NCI-H146 (cell line): ENCODE measurements at regions not wholly inside any gene's neighbourhood (a gene's known extent, or its start where the extent isn't known, plus 50 kb on each side); places are given as distances from the start of the nearest gene placed in this dataset.
"Not testable (repeated sequence)": the region's sequence is repeated elsewhere in the genome, so short reads cannot be mapped to it uniquely, and the experiment has no call there.

Experiments used
- DNase-seq: peaks from one replicate; lab custom pipeline; 2025; lab: John Stamatoyannopoulos, UW

DNA sequence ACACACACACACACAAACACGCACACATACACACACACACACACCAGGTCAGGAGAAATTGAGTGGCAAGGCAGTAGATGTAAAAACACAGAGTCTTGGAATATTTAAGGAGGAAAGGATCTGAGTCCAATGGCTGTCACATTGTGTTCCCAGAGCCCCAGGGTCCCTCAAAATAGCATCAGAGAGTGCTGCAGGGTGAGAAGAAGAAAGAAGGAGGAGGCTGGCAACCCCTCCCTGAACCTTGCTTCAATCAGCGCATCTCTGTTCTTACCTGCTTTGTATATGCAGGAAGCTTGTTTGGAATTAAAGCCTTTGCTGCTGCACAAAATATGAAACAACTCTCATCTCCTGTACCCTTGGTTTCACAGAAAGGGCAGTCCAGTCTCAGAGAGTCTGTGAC, 406.5 kb downstream of the MIAT start:
- DNase-seq = no peak

- no peak for DNase-seq
These were observed 407.0 kb downstream of the MIAT start for GRCh38 chr22:27064386-27064785.

DNA sequence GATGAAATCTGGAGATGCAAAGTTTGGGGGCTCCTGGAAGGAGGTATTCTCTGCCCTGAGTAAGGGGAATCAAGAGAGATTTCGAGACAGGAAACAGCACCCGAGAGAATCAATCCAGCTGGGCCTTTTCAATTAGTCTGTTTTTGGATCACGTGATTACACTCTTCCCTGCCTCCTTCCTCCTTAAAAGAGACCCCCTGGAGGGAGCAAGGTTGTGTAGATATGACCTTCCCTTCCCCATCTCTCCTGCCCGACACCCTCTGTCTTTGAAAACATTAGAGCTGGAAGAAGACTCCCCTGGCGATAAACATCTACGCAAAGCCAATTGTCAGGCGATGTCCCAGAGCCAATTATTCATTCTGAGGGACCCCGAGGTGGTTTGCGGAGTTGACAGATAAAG, 407.9 kb downstream of the MIAT start:
- DNase-seq = no peak

GRCh38 chr22:27066856-27067255, 409.5 kb downstream of the MIAT start:
- no peak for DNase-seq

- no peak for DNase-seq
These were observed 410.7 kb downstream of the MIAT start for GRCh38 chr22:27068121-27068520.

DNA sequence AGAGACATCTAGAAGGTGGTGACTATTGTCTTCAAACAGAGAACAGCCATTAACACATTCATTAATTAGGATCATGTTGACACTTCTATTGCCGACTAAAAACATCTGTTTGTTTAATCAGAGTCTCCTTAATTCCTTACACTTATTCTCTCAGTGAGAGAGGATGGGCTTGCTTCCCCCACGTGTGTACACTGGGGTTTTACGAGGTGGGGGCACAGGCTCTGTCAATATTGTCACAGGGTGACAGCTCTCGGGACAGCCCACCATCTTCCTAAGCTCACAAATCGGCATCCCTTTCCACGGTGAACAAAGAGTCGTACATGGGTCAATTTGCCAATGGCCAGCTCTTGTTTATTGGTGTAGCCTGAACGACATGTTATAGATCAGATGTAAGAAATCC, 413.2 kb downstream of the MIAT start:
- no peak for DNase-seq

GRCh38 chr22:27073601-27074425, 416.4 kb downstream of the MIAT start:
- DNase-seq = no peak

- no peak for DNase-seq
These were observed 417.8 kb downstream of the MIAT start for GRCh38 chr22:27075028-27075678.

GRCh38 chr22:27075891-27076290, 418.5 kb downstream of the MIAT start:
- DNase-seq = no peak

DNA sequence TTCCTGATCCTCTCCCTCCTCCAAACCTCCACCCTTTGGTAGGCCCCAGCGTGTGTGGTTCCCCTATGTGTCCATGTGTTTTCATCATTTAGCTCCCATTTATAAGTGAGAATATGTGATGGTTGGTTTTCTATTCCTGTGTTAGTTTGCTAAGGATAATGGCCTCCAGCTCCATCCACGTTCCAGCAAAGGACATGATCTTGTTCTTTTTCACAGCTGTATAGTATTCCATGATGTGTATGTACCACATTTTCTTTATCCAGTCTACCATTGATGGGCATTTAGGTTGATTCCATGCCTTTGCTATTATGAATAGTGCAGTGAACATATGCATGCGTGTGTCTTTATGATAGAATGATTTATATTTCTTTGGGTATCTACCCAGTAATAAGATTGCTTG, 420.7 kb downstream of the MIAT start:
- not testable (repeated sequence) for DNase-seq

- DNase-seq = no peak
These were observed 422.7 kb downstream of the MIAT start for GRCh38 chr22:27080036-27080578.

- DNase-seq = no peak
These were observed 423.5 kb downstream of the MIAT start for GRCh38 chr22:27080863-27081262.

DNA sequence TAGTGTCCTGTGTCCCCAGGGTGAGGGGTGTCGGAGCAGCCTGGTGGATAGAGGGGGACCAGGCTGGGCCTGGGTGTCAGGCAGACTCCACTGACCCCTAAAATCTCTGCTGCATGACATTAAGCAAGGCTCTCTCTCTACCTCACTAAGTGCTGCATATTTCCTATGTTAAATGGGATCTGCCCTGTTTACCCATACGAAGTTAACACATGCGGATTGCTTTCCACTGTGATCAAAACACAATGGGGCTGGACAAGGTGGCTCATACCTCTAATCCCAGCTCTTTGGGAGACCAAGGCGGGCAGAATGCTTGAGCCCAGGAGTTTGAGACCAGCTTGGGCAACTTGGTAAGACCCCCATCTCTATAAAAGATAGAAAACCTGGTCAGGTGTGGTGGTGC, 426.2 kb downstream of the MIAT start:
- DNase-seq = no peak

- no peak for DNase-seq
These were observed 426.7 kb downstream of the MIAT start for GRCh38 chr22:27084130-27084529.

DNA sequence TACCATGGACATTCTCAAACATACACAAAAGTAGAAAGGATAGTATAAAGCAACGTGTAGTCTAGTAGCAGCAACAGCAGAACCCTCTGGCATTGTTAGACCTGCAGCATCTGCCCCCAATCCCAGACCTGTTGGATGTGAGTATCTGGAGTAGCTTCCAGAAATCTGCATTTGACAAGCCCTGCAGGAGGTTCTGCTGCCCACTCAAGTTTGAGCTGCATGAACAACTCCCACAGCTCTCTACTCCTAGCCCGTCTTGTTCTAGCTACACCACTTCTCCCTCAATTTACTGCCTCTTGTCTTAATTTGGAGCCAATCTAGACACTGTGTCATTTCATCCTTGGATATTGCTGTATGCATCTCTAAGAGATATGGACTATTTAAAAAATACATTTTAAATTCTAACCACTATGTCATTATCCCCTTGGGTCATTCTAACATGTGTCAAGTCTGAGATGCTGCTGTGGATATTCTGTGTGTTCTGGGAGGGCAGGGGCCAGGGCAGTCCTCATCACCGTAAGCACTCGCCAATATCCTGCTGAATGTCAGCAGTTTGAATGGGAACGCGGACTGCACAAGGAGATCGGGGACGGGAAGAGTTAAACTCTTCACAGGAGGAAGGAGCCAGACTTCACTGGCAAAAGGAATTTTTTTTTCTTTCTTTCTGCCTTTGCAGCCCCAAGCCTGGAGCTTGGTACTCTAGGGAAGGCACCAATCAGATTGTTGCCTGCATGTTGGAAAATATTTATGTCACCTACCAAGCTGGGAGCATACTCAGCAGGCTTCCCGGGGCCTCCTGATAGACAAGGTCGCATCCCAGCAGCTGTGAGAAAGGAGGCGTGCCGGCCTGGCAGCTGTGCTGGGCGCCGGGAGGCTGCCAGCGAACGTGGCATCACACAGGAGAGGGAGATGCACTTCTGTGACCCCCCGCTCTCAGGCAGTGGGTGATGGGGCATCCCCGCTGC, 429.0 kb downstream of the MIAT start:
- DNase-seq = no peak

DNA sequence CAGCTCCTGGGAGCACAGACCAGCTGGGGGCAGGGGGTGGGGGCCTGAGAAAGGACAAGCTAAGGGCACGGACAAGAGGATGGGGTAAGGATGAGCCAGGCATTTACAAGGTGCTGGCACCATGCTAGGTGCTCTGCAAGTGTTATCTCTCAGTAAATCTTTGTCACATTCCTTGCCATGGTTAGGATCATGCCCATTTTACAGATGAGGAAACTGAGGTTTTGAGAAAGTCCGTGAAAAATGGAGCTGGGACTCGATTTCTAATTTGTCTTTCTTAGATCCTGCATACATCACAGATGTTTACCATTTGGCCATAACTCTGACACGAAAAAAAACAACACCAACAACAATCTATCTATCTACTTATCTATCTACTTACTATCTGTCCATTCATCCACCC, 429.7 kb downstream of the MIAT start:
- DNase-seq = no peak

DNA sequence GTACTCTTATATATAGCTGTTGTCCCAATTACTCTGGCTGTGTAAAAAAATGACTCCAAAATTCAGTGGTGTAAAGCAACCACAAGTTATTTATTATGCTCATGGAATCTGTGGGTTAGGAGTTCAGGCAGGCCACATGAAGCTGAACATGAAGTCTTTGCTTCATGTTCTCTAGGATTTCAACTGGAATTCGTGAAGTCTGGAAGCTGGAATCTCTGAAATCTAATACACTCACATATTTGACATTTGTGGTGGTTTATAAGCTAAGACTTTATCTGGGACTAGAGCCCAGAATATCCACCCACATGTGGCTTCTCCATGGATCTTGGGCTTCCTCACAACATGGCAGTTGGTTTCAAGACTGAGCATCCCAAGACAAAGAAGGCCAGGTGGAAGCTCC, 430.6 kb downstream of the MIAT start:
- no peak for DNase-seq

- DNase-seq = no peak
These were observed 431.9 kb downstream of the MIAT start for GRCh38 chr22:27089264-27089663.

DNA sequence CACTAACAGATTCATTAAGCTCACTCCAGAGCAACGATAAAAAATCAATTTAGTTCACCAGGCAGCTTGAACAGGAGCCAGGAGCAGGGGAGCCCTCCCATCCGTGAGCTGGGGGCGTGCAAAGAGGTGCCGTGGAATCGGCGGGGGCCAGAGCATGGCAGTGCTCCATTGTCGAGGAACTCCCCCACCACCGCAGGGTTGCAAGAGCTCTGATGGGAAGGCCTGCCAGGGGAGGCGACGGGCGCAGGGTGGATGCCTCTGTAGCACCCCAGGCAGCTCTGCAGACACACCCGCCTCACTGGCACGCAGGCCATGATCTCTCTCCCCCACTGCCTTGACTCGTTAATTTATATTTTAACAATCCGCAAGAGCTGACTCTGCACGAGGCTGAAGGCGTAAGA, 433.2 kb downstream of the MIAT start:
- DNase-seq = no peak

DNA sequence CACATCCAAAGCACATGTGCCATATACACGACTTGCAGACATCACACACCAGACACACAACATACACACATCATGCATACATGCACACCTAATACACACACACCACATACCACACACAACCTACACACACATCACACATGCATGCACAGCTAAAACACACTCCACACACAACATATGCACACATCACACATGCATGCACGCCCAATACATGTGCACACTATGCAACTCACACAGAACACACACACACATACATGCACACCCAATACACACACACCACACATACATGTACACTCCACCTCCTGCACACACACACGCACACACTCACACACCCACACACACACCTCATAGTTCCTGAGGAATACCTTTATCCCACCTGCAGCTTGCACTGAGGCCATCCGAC, 436.0 kb downstream of the MIAT start:
- no peak for DNase-seq

- no peak for DNase-seq
These were observed 437.4 kb downstream of the MIAT start for GRCh38 chr22:27094633-27095308.

DNA sequence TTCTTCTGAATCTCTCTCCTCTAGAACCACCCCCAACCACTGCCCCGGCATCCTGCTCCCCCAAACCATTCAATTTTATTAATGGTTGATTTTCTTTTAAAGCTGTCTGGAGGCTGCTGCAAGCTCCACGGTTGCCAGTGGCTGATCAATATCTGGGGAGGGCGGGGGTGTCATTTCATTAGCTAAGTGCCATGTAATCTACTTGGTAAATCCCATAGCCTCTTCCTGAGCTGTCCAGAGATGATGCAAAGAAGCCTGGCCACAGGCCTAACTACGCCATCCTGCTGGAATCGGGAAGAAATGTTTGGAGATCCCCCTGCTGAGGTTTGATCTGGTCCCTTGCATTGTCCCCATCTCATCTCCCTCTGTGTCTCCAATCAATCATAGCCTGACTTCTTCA, 440.1 kb downstream of the MIAT start:
- no peak for DNase-seq
